Activated CD4-positive, alpha-beta memory T cell treated with anti-CD3 and anti-CD28 coated beads for 36 hours (primary cell): ENCODE measurements at regions not wholly inside any gene's neighbourhood (a gene's known extent, or its start where the extent isn't known, plus 50 kb on each side); places are given as distances from the start of the nearest gene placed in this dataset.
"Not testable (repeated sequence)": the region's sequence is repeated elsewhere in the genome, so short reads cannot be mapped to it uniquely, and the experiment has no call there.

Experiments
- CTCF ChIA-PET: fragments of 350-600 bp; sonication (Branson Sonifier 250); formaldehyde crosslinking; loops from one replicate; lab custom pipeline; 2021; ENCODE audit warnings: antibody characterized with exemption, inconsistent platforms; lab: Charles Lee
- POLR2A ChIA-PET: fragments of 350-600 bp; sonication (Branson Sonifier 250); formaldehyde crosslinking; loops from one replicate; lab custom pipeline; 2021; ENCODE audit warnings: antibody characterized with exemption; lab: Charles Lee
- DNase-seq: peaks from one replicate; pipeline ENCODE4 v3.0.0-alpha.2; 2020
- H3K27ac Mint-ChIP-seq: one replicate; pipeline ENCODE4 v1.8.0; 2021; ENCODE audit warnings: mixed read lengths
- H3K27me3 Mint-ChIP-seq: one replicate; pipeline ENCODE4 v1.8.0; 2021; ENCODE audit warnings: mixed read lengths
- H3K36me3 Mint-ChIP-seq: one replicate; pipeline ENCODE4 v1.8.0; 2021; ENCODE audit warnings: mixed read lengths
- H3K4me1 Mint-ChIP-seq: one replicate; pipeline ENCODE4 v1.8.0; 2021; ENCODE audit warnings: low read depth, mixed read lengths
- H3K4me3 Mint-ChIP-seq: one replicate; pipeline ENCODE4 v1.8.0; 2021; ENCODE audit warnings: mild to moderate bottlenecking, mixed read lengths
- H3K9me3 Mint-ChIP-seq: one replicate; pipeline ENCODE4 v1.8.0; 2021; ENCODE audit warnings: mixed read lengths
- intact Hi-C: fragments of 100-400 bp; cut with micrococcal nuclease; formaldehyde crosslinking; loops from one replicate; pipeline ENCODE4 v1.15.1; 2023

DNA sequence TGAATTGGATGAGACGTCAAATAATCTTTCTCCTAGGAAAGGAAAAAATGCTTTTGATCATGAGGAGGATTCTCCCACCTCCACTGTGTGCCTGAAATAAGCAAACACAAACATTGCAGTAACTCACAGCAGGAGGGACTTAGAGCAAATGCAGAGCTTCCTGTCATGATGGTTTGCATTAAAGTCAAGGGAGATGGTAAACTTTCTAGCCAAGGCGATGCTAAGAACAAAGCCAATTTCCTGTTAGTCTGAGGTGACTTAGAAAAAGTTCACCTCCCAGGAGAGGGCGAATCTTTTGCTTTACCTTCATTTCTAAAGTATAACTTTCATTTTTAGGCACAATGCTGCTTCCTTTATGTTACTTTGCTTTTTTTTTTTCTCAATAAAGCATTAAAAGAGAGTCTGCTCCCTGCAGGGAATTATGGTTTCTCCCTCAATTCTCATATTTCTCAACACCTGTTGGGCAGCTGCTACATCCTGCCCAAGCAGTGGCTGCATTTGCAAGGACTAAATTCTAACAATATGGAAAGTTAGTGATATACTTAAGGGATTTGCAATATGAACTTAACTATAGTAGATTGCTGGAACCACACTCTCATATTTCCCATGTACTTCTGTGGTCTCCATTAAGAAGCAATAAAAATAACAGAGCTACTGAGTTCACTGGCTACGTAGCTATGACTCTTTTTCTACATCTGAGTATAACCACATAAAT is 175.6 kb downstream of the PCTP start:
- no peak overlapping the region for H3K27ac Mint-ChIP-seq
- no peak for DNase-seq
- intact Hi-C loops, result no loop called here

DNA sequence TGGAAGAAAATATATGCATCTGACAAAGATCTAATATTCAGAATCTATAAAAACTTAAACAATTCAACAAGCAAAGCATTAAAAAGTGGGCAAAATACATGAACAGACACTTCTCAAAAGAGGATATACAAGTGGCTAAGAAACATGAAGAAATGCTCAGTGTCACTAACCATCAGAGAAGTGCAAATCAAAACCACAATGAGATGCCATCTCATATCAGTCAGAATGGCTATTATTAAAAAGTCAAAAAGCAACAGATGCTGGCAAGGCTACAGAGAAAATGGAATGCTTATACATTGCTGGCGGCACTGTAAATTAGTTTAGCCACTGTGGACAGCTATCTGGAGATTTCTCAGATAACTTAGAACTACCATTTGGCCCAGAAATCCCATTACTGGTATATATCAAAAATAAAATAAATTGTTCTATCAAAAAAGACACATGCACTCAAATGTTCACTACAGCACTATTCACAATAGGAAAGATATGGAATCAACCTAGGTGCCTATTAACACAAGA is 179.5 kb downstream of the PCTP start:
- ChIA-PET CTCF (no interaction called here), POLR2A (no interaction called here)
- H3K27me3 Mint-ChIP-seq, result peaks cover 3% of the 10 kb centered on the region
- no peaks in the 10 kb centered on the region for H3K4me1 Mint-ChIP-seq
- no peak overlapping the region for H3K27ac Mint-ChIP-seq
- peaks cover 2% of the 10 kb centered on the region for H3K9me3 Mint-ChIP-seq
- no peak overlapping the region for H3K4me3 Mint-ChIP-seq
- DNase-seq, result no peak
- intact Hi-C loops, result no loop called here
- no peaks in the 10 kb centered on the region for H3K36me3 Mint-ChIP-seq

More for the DNA sequence above, 175.6 kb downstream of the PCTP start:
- CTCF ChIA-PET, result no interaction called here
- Mint-ChIP-seq H3K27me3 (peaks cover 3% of the 10 kb centered on the region), H3K36me3 (no peaks in the 10 kb centered on the region), H3K4me3 (no peak overlapping the region), H3K9me3 (peaks cover 3% of the 10 kb centered on the region), H3K4me1 (no peaks in the 10 kb centered on the region)
- POLR2A ChIA-PET, result interaction anchor here (0.9 kb wide), 1 partner anchor 166 kb away, joined by 3 read pairs; no protein-coding TSS in a partner anchor

DNA sequence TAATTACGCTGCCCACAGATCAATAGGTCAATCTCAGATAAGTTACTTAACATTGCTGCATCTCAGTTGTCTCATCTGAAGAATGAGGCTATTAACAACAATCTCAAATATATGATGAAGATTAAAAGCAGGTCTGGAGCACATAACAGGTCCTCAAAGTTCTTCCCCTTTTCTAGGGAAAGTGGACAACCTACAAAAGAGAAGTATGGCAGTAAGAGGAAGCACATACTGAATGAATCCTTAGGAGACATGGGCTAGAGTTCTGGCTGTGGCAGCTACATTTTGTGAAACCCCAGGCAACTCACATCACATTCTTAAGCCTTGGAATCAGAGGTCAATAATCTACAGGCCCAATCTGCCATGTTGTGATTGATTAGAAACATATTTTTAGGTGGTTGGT is 180.6 kb downstream of the PCTP start:
- CTCF ChIA-PET, result no interaction called here
- no peak for DNase-seq
- intact Hi-C loops, result no loop called here
- Mint-ChIP-seq H3K27me3 (peaks cover 4% of the 10 kb centered on the region), H3K36me3 (no peaks in the 10 kb centered on the region), H3K27ac (no peak overlapping the region), H3K4me3 (no peak overlapping the region), H3K4me1 (no peaks in the 10 kb centered on the region), H3K9me3 (no peaks in the 10 kb centered on the region)
- POLR2A ChIA-PET, result no interaction called here

DNA sequence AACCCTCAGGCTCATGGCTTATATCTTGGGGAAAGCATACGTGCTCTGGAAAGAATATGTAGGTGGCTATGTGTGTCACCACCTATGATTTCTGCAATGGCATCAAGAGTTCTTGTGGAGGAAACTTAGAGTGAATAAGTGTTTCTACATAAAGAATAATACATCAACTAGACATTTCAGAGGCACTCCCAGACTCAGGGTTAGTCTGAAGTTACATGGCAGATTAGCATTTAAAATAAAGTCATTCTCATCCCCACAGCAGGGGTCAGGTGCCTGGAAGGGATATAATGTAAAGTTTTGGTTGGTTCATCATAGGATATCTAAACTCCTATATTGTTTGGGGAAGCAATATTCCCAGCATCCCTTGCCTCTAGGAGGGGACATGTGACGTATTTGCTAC is 182.1 kb downstream of the PCTP start:
- POLR2A ChIA-PET, result no interaction called here
- CTCF ChIA-PET, result no interaction called here
- intact Hi-C loops, result no loop called here

DNA sequence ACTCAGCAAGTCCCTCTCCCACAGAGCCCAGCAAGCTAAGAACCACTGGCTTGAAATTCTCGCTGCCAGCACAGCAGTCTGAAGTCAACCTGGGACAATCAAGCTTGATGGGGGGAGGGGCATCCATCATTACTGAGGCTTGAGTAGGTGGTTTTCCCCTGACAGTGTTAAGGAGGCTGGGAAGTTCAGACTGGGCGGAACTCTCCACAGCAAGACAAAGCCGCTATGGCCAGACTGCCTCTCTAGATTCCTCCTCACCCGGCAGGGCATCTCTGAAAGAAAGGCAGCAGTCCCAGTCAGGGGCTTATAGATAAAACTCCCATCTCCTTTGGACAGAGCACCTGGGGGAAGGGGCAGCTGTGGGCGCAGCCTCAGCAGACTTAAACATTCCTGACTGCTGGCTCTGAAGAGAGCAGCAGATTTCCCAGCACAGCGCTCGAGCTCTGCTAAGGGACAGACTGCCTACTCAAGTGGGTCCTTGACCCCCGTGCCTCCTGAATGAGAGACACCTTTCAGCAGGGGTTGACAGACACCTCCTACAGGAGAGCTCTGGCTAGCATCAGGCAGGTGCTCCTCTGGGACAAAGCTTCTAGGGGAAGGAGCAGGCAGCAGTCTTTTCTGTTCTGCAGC is 188.4 kb downstream of the PCTP start:
- POLR2A ChIA-PET, H3K27me3 Mint-ChIP-seq, H3K4me1 Mint-ChIP-seq, H3K4me3 Mint-ChIP-seq, intact Hi-C loops, H3K36me3 Mint-ChIP-seq, DNase-seq, H3K27ac Mint-ChIP-seq, CTCF ChIA-PET: not testable (repeated sequence)
- peaks cover 11% of the 10 kb centered on the region for H3K9me3 Mint-ChIP-seq

More for the DNA sequence above, 182.1 kb downstream of the PCTP start:
- no peak for DNase-seq
- Mint-ChIP-seq H3K27me3 (peaks cover 6% of the 10 kb centered on the region), H3K9me3 (no peaks in the 10 kb centered on the region), H3K27ac (no peak overlapping the region), H3K36me3 (no peaks in the 10 kb centered on the region), H3K4me3 (no peak overlapping the region), H3K4me1 (no peaks in the 10 kb centered on the region)

DNA sequence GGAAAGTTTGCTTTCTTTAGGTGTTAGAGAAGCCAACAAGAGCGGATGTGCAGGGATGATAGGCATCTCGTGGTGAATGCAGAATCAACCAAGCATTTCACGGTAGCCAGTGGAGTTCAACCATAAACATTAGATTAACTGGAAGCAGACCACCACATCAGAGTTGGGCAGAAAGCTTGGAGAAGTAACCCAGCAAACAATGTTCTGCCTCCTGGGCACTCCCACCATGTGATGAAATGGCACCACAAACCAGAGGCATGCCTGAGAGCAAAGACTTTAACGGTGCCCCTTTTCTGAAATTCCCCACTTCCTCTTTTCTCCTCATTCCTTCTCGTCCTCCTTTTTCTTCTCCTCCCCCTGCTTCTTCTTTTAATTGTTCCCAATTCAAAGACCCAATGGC is 193.5 kb upstream of the ANKFN1 start:
- ChIA-PET CTCF (no interaction called here), POLR2A (no interaction called here)
- peaks cover 1% of the 10 kb centered on the region for H3K27me3 Mint-ChIP-seq
- no peaks in the 10 kb centered on the region for H3K4me1 Mint-ChIP-seq
- DNase-seq, result no peak
- no peak overlapping the region for H3K27ac Mint-ChIP-seq
- no peak overlapping the region for H3K4me3 Mint-ChIP-seq
- no peaks in the 10 kb centered on the region for H3K36me3 Mint-ChIP-seq
- intact Hi-C loops, result no loop called here
- H3K9me3 Mint-ChIP-seq, result no peaks in the 10 kb centered on the region

DNA sequence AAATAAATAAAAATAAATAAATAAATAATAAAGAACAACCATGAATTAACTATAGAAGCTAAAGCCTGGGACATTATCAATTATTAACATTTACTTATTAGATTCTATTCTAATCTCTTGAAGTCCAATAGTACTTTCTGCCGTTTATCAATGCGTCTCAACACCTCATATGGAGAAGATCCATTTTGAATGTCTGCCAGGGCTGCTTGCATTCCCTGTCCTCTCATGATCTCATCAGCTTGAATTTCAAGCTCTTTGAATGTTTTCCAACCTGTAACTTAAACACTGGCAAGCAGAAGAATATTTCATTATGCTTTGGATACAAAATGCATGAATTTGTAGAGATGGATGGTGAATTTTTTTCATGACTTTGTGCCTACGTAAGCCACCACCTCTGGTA is 191.9 kb upstream of the ANKFN1 start:
- Mint-ChIP-seq H3K4me1 (no peaks in the 10 kb centered on the region), H3K4me3 (no peak overlapping the region), H3K36me3 (no peaks in the 10 kb centered on the region), H3K9me3 (no peaks in the 10 kb centered on the region), H3K27me3 (peaks cover 1% of the 10 kb centered on the region), H3K27ac (no peak overlapping the region)
- DNase-seq, result no peak
- ChIA-PET CTCF (no interaction called here), POLR2A (no interaction called here)
- intact Hi-C loops, result no loop called here

DNA sequence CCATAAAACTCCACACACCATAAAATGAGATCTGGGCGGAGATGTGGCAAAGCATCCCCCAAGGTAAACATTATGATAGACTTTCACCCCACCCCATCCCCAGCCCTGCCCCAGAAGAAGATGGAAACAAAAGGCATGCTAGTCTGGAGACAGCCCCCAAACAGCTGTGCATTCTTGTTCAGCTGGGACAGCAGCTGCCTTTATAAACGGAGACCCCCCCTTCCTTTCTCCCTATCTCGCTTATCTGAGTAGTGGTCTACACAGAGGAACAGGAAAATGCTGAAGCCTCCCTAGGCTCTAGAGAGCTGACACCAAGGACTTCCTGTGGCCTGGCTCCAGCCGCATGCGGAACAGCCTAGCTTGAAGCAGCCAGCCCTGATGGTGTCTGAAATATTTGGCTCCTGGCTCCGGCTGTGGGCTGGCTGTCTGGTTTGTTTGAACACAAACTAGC is 190.3 kb upstream of the ANKFN1 start:
- Mint-ChIP-seq H3K4me3 (no peak overlapping the region), H3K36me3 (no peaks in the 10 kb centered on the region), H3K9me3 (no peaks in the 10 kb centered on the region), H3K4me1 (no peaks in the 10 kb centered on the region), H3K27me3 (peaks cover 1% of the 10 kb centered on the region), H3K27ac (no peak overlapping the region)
- intact Hi-C loops, result no loop called here
- POLR2A ChIA-PET, result no interaction called here
- DNase-seq, result no peak
- CTCF ChIA-PET, result no interaction called here

DNA sequence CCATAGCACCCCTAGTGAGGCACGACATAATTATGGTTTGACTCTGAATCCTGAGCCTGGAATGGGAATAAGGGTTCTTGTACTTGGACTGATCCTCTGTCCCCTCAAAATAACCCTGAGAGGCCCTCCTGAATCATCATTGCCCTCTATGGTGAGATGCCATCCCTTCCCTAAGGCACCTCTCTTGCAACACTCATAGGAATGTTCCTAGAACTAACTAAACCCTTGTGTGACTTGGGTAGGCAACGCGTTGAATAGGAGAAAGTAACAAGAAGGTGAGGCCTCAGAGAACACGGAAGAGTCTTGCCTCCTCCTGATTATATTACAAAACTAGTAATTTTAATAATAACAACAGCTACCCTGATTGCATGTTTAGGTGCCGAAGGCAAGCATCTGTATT is 189.1 kb upstream of the ANKFN1 start:
- CTCF ChIA-PET, result no interaction called here
- no peak overlapping the region for H3K4me3 Mint-ChIP-seq
- intact Hi-C loops, result no loop called here
- no peak for DNase-seq
- H3K9me3 Mint-ChIP-seq, result no peaks in the 10 kb centered on the region
- H3K27me3 Mint-ChIP-seq, result no peaks in the 10 kb centered on the region
- POLR2A ChIA-PET, result no interaction called here
- H3K27ac Mint-ChIP-seq, result no peak overlapping the region
- H3K4me1 Mint-ChIP-seq, result no peaks in the 10 kb centered on the region
- H3K36me3 Mint-ChIP-seq, result no peaks in the 10 kb centered on the region

DNA sequence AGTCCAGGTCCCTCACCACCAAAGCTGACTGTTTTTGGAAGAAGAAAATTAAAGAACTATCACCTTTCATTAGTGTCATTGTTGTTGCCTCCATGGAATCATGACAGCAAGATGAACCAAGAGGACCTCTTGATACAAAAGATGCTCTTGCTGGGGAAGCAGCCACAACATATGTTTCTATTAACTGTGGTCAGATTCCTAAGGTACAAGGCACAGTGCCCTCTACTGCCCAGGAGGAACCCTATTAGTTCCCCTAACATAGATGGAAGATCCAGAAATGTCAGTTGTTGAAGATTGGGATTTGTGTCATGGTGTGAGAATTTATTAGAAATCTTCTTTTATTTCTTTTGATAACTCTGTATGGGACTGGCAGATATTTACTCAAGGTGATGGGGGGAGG is 188.2 kb upstream of the ANKFN1 start:
- no peak for DNase-seq
- Mint-ChIP-seq H3K27me3 (no peaks in the 10 kb centered on the region), H3K27ac (no peak overlapping the region), H3K36me3 (no peaks in the 10 kb centered on the region), H3K4me1 (no peaks in the 10 kb centered on the region), H3K4me3 (no peak overlapping the region), H3K9me3 (no peaks in the 10 kb centered on the region)
- intact Hi-C loops, result no loop called here
- ChIA-PET CTCF (no interaction called here), POLR2A (no interaction called here)

DNA sequence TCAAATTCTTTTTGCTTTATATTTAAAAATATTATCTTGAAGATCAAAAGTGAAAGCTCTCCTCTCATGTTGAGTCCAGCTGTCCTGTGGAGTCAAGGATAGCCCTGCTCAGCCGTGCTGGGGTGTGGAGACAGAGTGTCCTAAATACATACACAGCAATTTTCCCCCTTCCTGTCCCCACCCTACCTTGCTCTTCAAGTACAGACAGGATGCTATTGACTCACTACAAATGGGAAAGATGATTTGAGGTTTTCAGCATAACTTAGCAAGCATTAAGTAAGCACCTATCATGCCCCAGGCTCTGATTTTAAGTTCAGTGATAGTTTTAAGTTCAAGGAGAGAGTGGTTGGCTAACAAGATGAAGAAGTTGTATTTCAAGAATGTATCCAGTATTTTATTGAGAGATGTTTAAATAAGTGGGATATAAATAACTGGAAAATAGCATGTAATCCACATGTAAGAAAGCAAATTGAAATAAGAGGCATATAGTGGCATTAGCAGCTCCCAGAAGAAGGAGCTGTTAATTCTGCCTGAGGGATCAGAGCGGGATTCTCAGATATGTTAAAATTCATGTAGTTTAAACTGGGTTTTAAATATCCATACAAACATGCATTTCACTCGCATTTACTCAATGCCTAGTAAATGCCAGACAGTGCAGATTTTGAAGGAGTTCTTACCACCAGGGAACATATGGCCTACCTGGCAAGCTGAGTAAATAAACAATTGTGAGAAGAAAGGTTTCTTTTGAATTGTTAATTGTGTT is 183.5 kb upstream of the ANKFN1 start:
- ChIA-PET CTCF (no interaction called here), POLR2A (no interaction called here)
- no peaks in the 10 kb centered on the region for H3K4me1 Mint-ChIP-seq
- no peaks in the 10 kb centered on the region for H3K36me3 Mint-ChIP-seq
- H3K4me3 Mint-ChIP-seq, result no peak overlapping the region
- H3K27me3 Mint-ChIP-seq, result peaks cover 3% of the 10 kb centered on the region
- no peak for DNase-seq
- no peaks in the 10 kb centered on the region for H3K9me3 Mint-ChIP-seq
- no peak overlapping the region for H3K27ac Mint-ChIP-seq
- intact Hi-C loops, result no loop called here

DNA sequence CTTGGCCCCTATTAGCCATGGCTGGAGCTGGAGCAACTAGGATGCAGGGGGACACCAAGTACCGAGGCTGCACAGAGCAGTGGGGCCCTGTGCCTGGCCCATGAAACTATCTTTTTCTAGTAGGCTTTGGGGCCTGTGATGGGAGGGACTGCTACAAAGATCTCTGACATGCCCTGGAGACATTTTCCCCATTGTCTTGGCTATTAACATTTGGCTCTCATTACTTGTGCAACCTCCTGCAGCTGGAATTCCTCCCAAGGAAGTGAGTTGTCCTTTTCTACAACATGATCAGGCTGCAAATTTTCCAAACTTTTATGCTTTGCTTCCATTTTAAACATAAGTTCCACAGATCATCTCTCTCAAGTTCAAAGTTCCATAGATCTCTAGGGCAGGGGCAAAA is 174.7 kb upstream of the ANKFN1 start:
- no peak overlapping the region for H3K27ac Mint-ChIP-seq
- H3K36me3 Mint-ChIP-seq, result no peaks in the 10 kb centered on the region
- H3K4me1 Mint-ChIP-seq, result no peaks in the 10 kb centered on the region
- intact Hi-C loops, result no loop called here
- CTCF ChIA-PET, result no interaction called here
- DNase-seq, result no peak
- H3K27me3 Mint-ChIP-seq, result peaks cover 3% of the 10 kb centered on the region
- POLR2A ChIA-PET, result no interaction called here
- H3K9me3 Mint-ChIP-seq, result no peaks in the 10 kb centered on the region
- no peak overlapping the region for H3K4me3 Mint-ChIP-seq
